ENCODE measurements at regions not wholly inside any gene's neighbourhood (a gene's known extent, or its start where the extent isn't known, plus 50 kb on each side); places are given as distances from the start of the nearest gene placed in this dataset.

GRCh38 chr9:36748322-36748899 lies 175.7 kb downstream of the MELK start (continued):
- TF ChIP-seq, protein P1, sequence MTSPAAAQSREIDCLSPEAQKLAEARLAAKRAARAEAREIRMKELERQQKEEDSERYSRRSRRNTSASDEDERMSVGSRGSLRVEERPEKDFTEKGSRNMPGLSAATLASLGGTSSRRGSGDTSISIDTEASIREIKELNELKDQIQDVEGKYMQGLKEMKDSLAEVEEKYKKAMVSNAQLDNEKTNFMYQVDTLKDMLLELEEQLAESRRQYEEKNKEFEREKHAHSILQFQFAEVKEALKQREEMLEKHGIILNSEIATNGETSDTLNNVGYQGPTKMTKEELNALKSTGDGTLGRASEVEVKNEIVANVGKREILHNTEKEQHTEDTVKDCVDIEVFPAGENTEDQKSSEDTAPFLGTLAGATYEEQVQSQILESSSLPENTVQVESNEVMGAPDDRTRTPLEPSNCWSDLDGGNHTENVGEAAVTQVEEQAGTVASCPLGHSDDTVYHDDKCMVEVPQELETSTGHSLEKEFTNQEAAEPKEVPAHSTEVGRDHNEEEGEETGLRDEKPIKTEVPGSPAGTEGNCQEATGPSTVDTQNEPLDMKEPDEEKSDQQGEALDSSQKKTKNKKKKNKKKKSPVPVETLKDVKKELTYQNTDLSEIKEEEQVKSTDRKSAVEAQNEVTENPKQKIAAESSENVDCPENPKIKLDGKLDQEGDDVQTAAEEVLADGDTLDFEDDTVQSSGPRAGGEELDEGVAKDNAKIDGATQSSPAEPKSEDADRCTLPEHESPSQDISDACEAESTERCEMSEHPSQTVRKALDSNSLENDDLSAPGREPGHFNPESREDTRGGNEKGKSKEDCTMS (CRISPR knock-in tag; conservative IDR thresholded peaks at IDR 0.05), result 0 out of 2 replicates have a peak, but pooled peaks have one; percentile 77
- TF ChIP-seq CENPX (CRISPR knock-in tag; IDR thresholded peaks at IDR 0.05) (no peak), ATF1 (CRISPR knock-in tag; IDR thresholded peaks at IDR 0.05) (no peak), ZNF614 (CRISPR knock-in tag; IDR thresholded peaks at IDR 0.05; ENCODE audit: borderline replicate concordance) (0 out of 2 replicates have a peak, but pooled peaks have one; percentile 20), ZNF777 (CRISPR knock-in tag; IDR thresholded peaks at IDR 0.05) (peak; percentile 61), HOXA9 (CRISPR knock-in tag; IDR thresholded peaks at IDR 0.05; ENCODE audit: borderline replicate concordance) (peak; percentile 36; the same call in 1 of the 2 replicates), ZFP82 (CRISPR knock-in tag; IDR thresholded peaks at IDR 0.05; ENCODE audit: borderline replicate concordance) (no peak), SSRP1 (CRISPR knock-in tag; IDR thresholded peaks at IDR 0.05) (no peak), ZNF564 (CRISPR knock-in tag; IDR thresholded peaks at IDR 0.05) (0 out of 2 replicates have a peak, but pooled peaks have one; percentile 55), DNMT1 (CRISPR knock-in tag; IDR thresholded peaks at IDR 0.05) (no peak), CBX2 (IDR thresholded peaks at IDR 0.05; ENCODE audit: low read depth, low read length) (no peak), CBX2 (CRISPR knock-in tag; IDR thresholded peaks at IDR 0.05; ENCODE audit: low read depth) (no peak), ZBTB38 (CRISPR knock-in tag; IDR thresholded peaks at IDR 0.05) (0 out of 2 replicates have a peak, but pooled peaks have one; percentile 29), BRD4 (CRISPR knock-in tag; IDR thresholded peaks at IDR 0.05) (no peak), CBFB (CRISPR knock-in tag; IDR thresholded peaks at IDR 0.05) (no peak), RARG (CRISPR knock-in tag; IDR thresholded peaks at IDR 0.05; ENCODE audit: low read depth) (no peak), SNAPC5 (CRISPR knock-in tag; IDR thresholded peaks at IDR 0.05; ENCODE audit: borderline replicate concordance) (no peak), ARNT (IDR thresholded peaks at IDR 0.05) (no peak), ZNF782 (CRISPR knock-in tag; IDR thresholded peaks at IDR 0.05; ENCODE audit: borderline replicate concordance) (no peak)
- TF ChIP-seq, protein P2, sequence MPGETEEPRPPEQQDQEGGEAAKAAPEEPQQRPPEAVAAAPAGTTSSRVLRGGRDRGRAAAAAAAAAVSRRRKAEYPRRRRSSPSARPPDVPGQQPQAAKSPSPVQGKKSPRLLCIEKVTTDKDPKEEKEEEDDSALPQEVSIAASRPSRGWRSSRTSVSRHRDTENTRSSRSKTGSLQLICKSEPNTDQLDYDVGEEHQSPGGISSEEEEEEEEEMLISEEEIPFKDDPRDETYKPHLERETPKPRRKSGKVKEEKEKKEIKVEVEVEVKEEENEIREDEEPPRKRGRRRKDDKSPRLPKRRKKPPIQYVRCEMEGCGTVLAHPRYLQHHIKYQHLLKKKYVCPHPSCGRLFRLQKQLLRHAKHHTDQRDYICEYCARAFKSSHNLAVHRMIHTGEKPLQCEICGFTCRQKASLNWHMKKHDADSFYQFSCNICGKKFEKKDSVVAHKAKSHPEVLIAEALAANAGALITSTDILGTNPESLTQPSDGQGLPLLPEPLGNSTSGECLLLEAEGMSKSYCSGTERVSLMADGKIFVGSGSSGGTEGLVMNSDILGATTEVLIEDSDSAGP (CRISPR knock-in tag; IDR thresholded peaks at IDR 0.05; ENCODE audit: borderline replicate concordance), result no peak
- TF ChIP-seq, protein P3, sequence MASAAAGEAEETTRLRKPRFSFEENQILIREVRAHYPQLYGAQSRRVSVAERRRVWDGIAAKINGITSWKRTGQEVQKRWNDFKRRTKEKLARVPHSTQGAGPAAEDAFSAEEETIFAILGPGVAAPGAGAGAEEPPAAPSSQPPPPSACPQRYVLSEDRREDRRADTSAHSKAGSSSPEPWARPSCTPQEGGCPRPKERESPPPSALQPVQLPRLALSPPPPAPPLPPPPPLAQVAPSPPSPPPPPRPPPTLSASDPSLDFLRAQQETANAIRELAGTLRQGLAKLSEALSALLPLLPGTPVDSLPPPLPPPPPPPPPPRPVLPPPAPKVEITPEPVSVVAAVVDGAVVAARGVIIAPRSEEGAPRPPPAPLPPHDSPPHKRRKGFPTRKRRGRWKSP (CRISPR knock-in tag; IDR thresholded peaks at IDR 0.05), result no peak
- TF ChIP-seq, protein P4, sequence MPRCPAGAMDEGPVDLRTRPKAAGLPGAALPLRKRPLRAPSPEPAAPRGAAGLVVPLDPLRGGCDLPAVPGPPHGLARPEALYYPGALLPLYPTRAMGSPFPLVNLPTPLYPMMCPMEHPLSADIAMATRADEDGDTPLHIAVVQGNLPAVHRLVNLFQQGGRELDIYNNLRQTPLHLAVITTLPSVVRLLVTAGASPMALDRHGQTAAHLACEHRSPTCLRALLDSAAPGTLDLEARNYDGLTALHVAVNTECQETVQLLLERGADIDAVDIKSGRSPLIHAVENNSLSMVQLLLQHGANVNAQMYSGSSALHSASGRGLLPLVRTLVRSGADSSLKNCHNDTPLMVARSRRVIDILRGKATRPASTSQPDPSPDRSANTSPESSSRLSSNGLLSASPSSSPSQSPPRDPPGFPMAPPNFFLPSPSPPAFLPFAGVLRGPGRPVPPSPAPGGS (CRISPR knock-in tag; IDR thresholded peaks at IDR 0.05), result no peak
- TF ChIP-seq, protein P5, sequence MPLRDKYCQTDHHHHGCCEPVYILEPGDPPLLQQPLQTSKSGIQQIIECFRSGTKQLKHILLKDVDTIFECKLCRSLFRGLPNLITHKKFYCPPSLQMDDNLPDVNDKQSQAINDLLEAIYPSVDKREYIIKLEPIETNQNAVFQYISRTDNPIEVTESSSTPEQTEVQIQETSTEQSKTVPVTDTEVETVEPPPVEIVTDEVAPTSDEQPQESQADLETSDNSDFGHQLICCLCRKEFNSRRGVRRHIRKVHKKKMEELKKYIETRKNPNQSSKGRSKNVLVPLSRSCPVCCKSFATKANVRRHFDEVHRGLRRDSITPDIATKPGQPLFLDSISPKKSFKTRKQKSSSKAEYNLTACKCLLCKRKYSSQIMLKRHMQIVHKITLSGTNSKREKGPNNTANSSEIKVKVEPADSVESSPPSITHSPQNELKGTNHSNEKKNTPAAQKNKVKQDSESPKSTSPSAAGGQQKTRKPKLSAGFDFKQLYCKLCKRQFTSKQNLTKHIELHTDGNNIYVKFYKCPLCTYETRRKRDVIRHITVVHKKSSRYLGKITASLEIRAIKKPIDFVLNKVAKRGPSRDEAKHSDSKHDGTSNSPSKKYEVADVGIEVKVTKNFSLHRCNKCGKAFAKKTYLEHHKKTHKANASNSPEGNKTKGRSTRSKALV (CRISPR knock-in tag; IDR thresholded peaks at IDR 0.05), result no peak
